Calu3 (cell line): ENCODE measurements at regions not wholly inside any gene's neighbourhood (a gene's known extent, or its start where the extent isn't known, plus 50 kb on each side); places are given as distances from the start of the nearest gene placed in this dataset.

Experiments used
- BruUV-seq: library from RNA; stranded (reverse); fragments of 400-500 nt; replicated peaks from 2 replicates; lab custom pipeline; 2021; lab: Mats Ljungman, UMichigan
- CTCF ChIA-PET: fragments of 300-600 bp; sonication (Branson Sonifier 250); formaldehyde crosslinking; loops from one replicate; lab custom pipeline; 2022; ENCODE audit warnings: antibody characterized with exemption; lab: Charles Lee
- DNase-seq: peaks from one replicate; pipeline ENCODE4 v3.0.0; 2022
- H3K27ac Mint-ChIP-seq: one replicate; pipeline ENCODE4 v1.8.0; 2022; ENCODE audit warnings: mixed read lengths; ENCODE audit not compliant: unreplicated experiment
- H3K27me3 Mint-ChIP-seq: one replicate; pipeline ENCODE4 v1.8.0; 2022; ENCODE audit warnings: mixed read lengths; ENCODE audit not compliant: unreplicated experiment
- H3K36me3 Mint-ChIP-seq: one replicate; pipeline ENCODE4 v1.8.0; 2022; ENCODE audit warnings: mild to moderate bottlenecking, moderate library complexity, mixed read lengths; ENCODE audit not compliant: insufficient read depth, unreplicated experiment
- H3K4me1 Mint-ChIP-seq: one replicate; pipeline ENCODE4 v1.8.0; 2022; ENCODE audit warnings: mild to moderate bottlenecking, low read depth, mixed read lengths; ENCODE audit not compliant: unreplicated experiment
- H3K4me3 Mint-ChIP-seq: one replicate; pipeline ENCODE4 v1.8.0; 2022; ENCODE audit warnings: mild to moderate bottlenecking, low read depth, moderate library complexity, mixed read lengths; ENCODE audit not compliant: unreplicated experiment
- H3K9me3 Mint-ChIP-seq: one replicate; pipeline ENCODE4 v1.8.0; 2022; ENCODE audit warnings: low read depth, mixed read lengths; ENCODE audit not compliant: unreplicated experiment
- CTCF ChIP-seq: fragments of 200-600 bp; IDR thresholded peaks from one replicate; pipeline ENCODE4 v1.8.0; 2022; ENCODE audit warnings: antibody characterized with exemption; ENCODE audit not compliant: unreplicated experiment
- intact Hi-C: fragments of 100-400 bp; cut with micrococcal nuclease; formaldehyde crosslinking; loops from one replicate; pipeline ENCODE4 v1.10.0; 2022; ENCODE audit not compliant: unreplicated experiment

GRCh38 chr4:27764526-27764837 lies 903.8 kb downstream of the STIM2 start:
- Mint-ChIP-seq H3K4me1 (peaks cover 9% of the 10 kb centered on the region), H3K4me3 (peak overlapping the region; percentile 13), H3K27ac (no peak overlapping the region), H3K9me3 (peaks cover 3% of the 10 kb centered on the region), H3K36me3 (no peaks in the 10 kb centered on the region), H3K27me3 (no peaks in the 10 kb centered on the region)
- CTCF ChIA-PET = no interaction called here
- no peak for TF ChIP-seq CTCF
- no peak for DNase-seq
- intact Hi-C loops = no loop called here
- no TSS peak for BruUV-seq

- no peak for TF ChIP-seq CTCF
These were observed 910.3 kb downstream of the STIM2 start for GRCh38 chr4:27770895-27771294.

GRCh38 chr4:27775156-27775555 lies 914.5 kb downstream of the STIM2 start:
- Mint-ChIP-seq H3K4me1 (no peaks in the 10 kb centered on the region), H3K4me3 (no peak overlapping the region), H3K27ac (no peak overlapping the region), H3K9me3 (peaks cover 4% of the 10 kb centered on the region), H3K27me3 (no peaks in the 10 kb centered on the region), H3K36me3 (no peaks in the 10 kb centered on the region)
- no peak for TF ChIP-seq CTCF
- no peak for DNase-seq
- CTCF ChIA-PET = no interaction called here
- intact Hi-C loops = no loop called here
- no TSS peak for BruUV-seq

More at GRCh38 chr4:27770895-27771294, 910.3 kb downstream of the STIM2 start:
- Mint-ChIP-seq H3K4me3 (no peak overlapping the region), H3K9me3 (no peaks in the 10 kb centered on the region), H3K36me3 (no peaks in the 10 kb centered on the region), H3K4me1 (no peaks in the 10 kb centered on the region), H3K27ac (no peak overlapping the region), H3K27me3 (no peaks in the 10 kb centered on the region)
- no peak for DNase-seq
- intact Hi-C loops = no loop called here
- BruUV-seq = no TSS peak
- CTCF ChIA-PET = no interaction called here

GRCh38 chr4:27779827-27780226 lies 919.2 kb downstream of the STIM2 start:
- Mint-ChIP-seq H3K4me3 (no peak overlapping the region), H3K9me3 (peaks cover 4% of the 10 kb centered on the region), H3K4me1 (no peaks in the 10 kb centered on the region), H3K27me3 (no peaks in the 10 kb centered on the region), H3K27ac (no peak overlapping the region), H3K36me3 (no peaks in the 10 kb centered on the region)
- BruUV-seq = no TSS peak
- no peak for TF ChIP-seq CTCF
- intact Hi-C loops = no loop called here
- no peak for DNase-seq
- CTCF ChIA-PET = no interaction called here
